Immature natural killer cell (primary cell): ENCODE measurements at regions not wholly inside any gene's neighbourhood (a gene's known extent, or its start where the extent isn't known, plus 50 kb on each side); places are given as distances from the start of the nearest gene placed in this dataset.
"Not testable (repeated sequence)": the region's sequence is repeated elsewhere in the genome, so short reads cannot be mapped to it uniquely, and the experiment has no call there.

Experiments
- DNase-seq, 3 donors: peaks; one replicate each; pipeline ENCODE4 v3.0.0; 2022; ENCODE audit warnings: mixed read lengths in 1 of 3
- H3K27ac Mint-ChIP-seq, 6 donors: one replicate each; pipeline ENCODE4 v1.8.0; 2020; ENCODE audit warnings: mixed read lengths in 6 of 6, mild to moderate bottlenecking in 5 of 6, inconsistent platforms in 4 of 6, moderate library complexity in 3 of 6
- H3K27me3 Mint-ChIP-seq, 3 donors: one replicate each; pipeline ENCODE4 v1.8.0; 2020 to 2021; ENCODE audit warnings: low read depth in 3 of 3, mild to moderate bottlenecking in 3 of 3, mixed read lengths in 3 of 3, moderate library complexity in 3 of 3, inconsistent platforms in 1 of 3
- H3K36me3 Mint-ChIP-seq, 3 donors: one replicate each; pipeline ENCODE4 v1.8.0; 2020; ENCODE audit warnings: mixed read lengths in 3 of 3, inconsistent platforms in 2 of 3, mild to moderate bottlenecking in 2 of 3
- H3K4me1 Mint-ChIP-seq, 2 donors: one replicate each; pipeline ENCODE4 v1.8.0; 2020; ENCODE audit warnings: inconsistent platforms in 2 of 2, mild to moderate bottlenecking in 2 of 2, mixed read lengths in 2 of 2, moderate library complexity in 1 of 2
- H3K4me3 Mint-ChIP-seq, 5 donors: one replicate each; pipeline ENCODE4 v1.8.0; 2020; ENCODE audit warnings: mild to moderate bottlenecking in 5 of 5, mixed read lengths in 5 of 5, inconsistent platforms in 3 of 5, moderate library complexity in 3 of 5
- H3K9me3 Mint-ChIP-seq, 6 donors: one replicate each; pipeline ENCODE4 v1.8.0; 2020; ENCODE audit warnings: mild to moderate bottlenecking in 6 of 6, mixed read lengths in 6 of 6, inconsistent platforms in 4 of 6, moderate library complexity in 3 of 6

- H3K9me3 Mint-ChIP-seq, DNase-seq, H3K27me3 Mint-ChIP-seq, H3K4me3 Mint-ChIP-seq, H3K36me3 Mint-ChIP-seq, H3K27ac Mint-ChIP-seq: not testable (repeated sequence)
- H3K4me1 Mint-ChIP-seq = peaks cover 12 to 19% of the 10 kb centered on the region in 2 donors
Measured at GRCh38 chr3:177412677-177413170, 215.4 kb upstream of the TBL1XR1 start.

DNA sequence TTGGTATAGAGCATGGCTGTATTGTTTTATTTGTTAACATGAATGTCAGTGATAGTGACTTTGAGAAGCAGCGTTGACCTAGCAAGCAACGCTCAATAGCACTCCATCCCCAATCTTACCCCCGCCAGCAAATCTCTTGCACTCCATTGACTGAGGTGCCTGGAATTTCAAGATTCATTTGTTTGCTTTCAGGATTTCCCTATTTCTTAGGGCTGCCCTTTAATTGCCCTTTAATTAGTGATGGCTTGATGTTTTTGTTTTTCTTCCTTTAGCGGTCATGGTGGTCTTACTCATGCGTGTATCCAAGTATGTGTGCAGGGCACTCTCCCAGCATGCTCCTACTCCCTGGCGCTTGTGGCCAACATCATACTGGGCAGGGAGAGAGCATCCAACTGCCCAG is 216.8 kb upstream of the TBL1XR1 start:
- Mint-ChIP-seq H3K9me3 (no peaks in the 10 kb centered on the region), H3K27me3 (peaks cover 0 to 2% (median 0%) of the 10 kb centered on the region in 3 donors), H3K4me1 (peaks cover 13 to 26% of the 10 kb centered on the region in 2 donors), H3K36me3 (no peaks in the 10 kb centered on the region), H3K4me3 (no peak overlapping the region), H3K27ac (no peak overlapping the region)
- DNase-seq = no peak

- Mint-ChIP-seq H3K4me1 (peaks cover 14 to 28% of the 10 kb centered on the region in 2 donors), H3K27ac (no peak overlapping the region), H3K27me3 (peaks cover 0 to 2% (median 0%) of the 10 kb centered on the region in 3 donors), H3K9me3 (no peaks in the 10 kb centered on the region), H3K4me3 (no peak overlapping the region), H3K36me3 (no peaks in the 10 kb centered on the region)
- DNase-seq = no peak
Measured at GRCh38 chr3:177418787-177419186, 221.5 kb upstream of the TBL1XR1 start.

GRCh38 chr3:177419904-177420601 is 222.8 kb upstream of the TBL1XR1 start:
- no peaks in the 10 kb centered on the region for H3K27me3 Mint-ChIP-seq
- H3K36me3 Mint-ChIP-seq = no peaks in the 10 kb centered on the region
- DNase-seq = no peak
- H3K4me3 Mint-ChIP-seq = no peak overlapping the region
- H3K27ac Mint-ChIP-seq = no peak overlapping the region
- H3K9me3 Mint-ChIP-seq = no peaks in the 10 kb centered on the region
- peaks cover 14 to 28% of the 10 kb centered on the region in 2 donors for H3K4me1 Mint-ChIP-seq

GRCh38 chr3:177420651-177421480 is 223.6 kb upstream of the TBL1XR1 start:
- no peaks in the 10 kb centered on the region for H3K36me3 Mint-ChIP-seq
- peaks cover 14 to 28% of the 10 kb centered on the region in 2 donors for H3K4me1 Mint-ChIP-seq
- DNase-seq = no peak
- no peaks in the 10 kb centered on the region for H3K27me3 Mint-ChIP-seq
- no peak overlapping the region for H3K27ac Mint-ChIP-seq
- no peaks in the 10 kb centered on the region for H3K9me3 Mint-ChIP-seq
- no peak overlapping the region for H3K4me3 Mint-ChIP-seq

DNA sequence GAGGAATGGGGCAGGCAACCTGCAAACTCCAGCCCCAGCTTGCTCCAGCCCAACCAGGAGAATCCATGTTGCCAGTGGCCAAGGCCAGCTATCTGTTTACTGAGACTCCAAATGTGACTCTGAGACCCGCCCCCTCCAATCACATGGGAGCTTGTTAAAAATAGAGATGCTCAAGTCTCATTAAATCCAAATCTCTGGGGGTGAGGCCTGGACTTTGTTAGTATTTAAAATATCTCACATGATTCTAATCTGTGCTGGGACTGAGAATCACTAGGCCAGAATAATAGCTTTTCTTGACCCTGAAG is 224.2 kb upstream of the TBL1XR1 start:
- H3K27me3 Mint-ChIP-seq = no peaks in the 10 kb centered on the region
- H3K27ac Mint-ChIP-seq = no peak overlapping the region
- H3K36me3 Mint-ChIP-seq = no peaks in the 10 kb centered on the region
- H3K9me3 Mint-ChIP-seq = no peaks in the 10 kb centered on the region
- H3K4me3 Mint-ChIP-seq = no peak overlapping the region
- no peak for DNase-seq
- peaks cover 16 to 33% of the 10 kb centered on the region in 2 donors for H3K4me1 Mint-ChIP-seq

DNA sequence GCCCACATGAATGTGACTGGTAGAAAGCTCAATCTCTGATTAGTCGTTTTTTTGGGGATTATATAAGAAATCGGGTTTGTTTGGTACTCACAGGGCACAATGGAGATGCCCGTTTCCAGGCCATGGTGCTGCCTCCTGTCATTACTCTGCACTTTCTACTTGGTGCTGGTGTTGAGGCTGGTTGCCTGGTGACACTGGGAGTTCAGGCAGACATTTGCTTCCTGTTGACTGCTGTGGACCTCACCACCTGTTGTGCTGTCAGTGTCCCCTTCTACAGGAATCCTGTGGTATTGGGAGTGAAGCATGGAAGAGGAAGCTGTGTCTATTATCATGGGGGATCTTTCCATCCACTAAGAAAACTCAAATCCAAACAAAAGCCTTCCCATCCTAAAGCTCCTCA is 227.2 kb upstream of the TBL1XR1 start:
- no peak for DNase-seq
- Mint-ChIP-seq H3K36me3 (no peaks in the 10 kb centered on the region), H3K4me3 (no peak overlapping the region), H3K27me3 (peaks cover 0 to 3% (median 0%) of the 10 kb centered on the region in 3 donors), H3K9me3 (no peaks in the 10 kb centered on the region), H3K27ac (no peak overlapping the region), H3K4me1 (peaks cover 27 to 36% of the 10 kb centered on the region in 2 donors)

- H3K27ac Mint-ChIP-seq = no peak overlapping the region
- H3K9me3 Mint-ChIP-seq = no peaks in the 10 kb centered on the region
- peaks cover 0 to 3% (median 0%) of the 10 kb centered on the region in 3 donors for H3K27me3 Mint-ChIP-seq
- H3K4me3 Mint-ChIP-seq = no peak overlapping the region
- DNase-seq = no peak
- H3K4me1 Mint-ChIP-seq = peaks cover 27 to 36% of the 10 kb centered on the region in 2 donors
- H3K36me3 Mint-ChIP-seq = no peaks in the 10 kb centered on the region
Measured at GRCh38 chr3:177425042-177425441, 227.8 kb upstream of the TBL1XR1 start.

DNA sequence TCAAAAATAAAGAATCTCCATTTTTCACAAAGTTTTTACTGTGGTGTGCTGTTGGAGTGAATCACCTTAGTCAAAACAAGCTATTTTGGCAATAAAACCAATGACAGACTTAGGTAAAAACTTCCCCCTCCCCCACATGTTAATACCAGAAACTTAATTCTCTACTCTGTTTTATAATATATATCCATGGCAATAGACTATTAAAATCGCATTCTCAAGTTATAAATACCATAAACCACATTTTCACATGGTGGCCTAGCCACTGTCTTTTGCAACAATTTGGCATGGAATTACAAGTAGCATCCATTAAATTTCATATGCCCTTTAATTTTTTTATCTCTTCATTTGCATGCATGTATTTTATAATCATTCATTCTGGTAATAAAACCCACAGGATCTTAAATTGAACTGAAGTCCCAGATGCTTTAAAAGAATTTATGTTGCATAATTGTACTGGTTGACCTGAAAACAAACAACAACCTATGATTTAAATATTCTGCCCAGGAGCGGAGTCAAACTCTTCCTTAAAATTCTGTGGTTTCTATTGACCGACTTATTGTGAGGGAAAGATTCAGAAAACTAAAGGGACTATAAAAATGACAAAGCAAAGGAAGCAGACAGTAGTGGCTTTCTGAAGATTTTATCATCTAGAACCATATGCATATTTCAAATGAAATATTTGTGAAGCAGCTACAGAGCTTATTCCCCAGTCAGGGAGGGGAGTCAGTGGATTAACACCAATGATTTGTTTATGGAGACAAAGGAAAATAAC is 229.0 kb upstream of the TBL1XR1 start:
- H3K27me3 Mint-ChIP-seq = peaks cover 0 to 3% (median 0%) of the 10 kb centered on the region in 3 donors
- H3K27ac Mint-ChIP-seq = peak overlapping the region in 4 of 6 donors; percentile 2 to 88 (median 81)
- H3K4me3 Mint-ChIP-seq = peak overlapping the region in 2 of 5 donors; percentile 53 to 78
- peaks cover 27 to 36% of the 10 kb centered on the region in 2 donors for H3K4me1 Mint-ChIP-seq
- peaks cover 0 to 3% (median 0%) of the 10 kb centered on the region in 3 donors for H3K36me3 Mint-ChIP-seq
- no peaks in the 10 kb centered on the region for H3K9me3 Mint-ChIP-seq
- DNase-seq = no peak

- peaks cover 22 to 29% of the 10 kb centered on the region in 2 donors for H3K4me1 Mint-ChIP-seq
- H3K27ac Mint-ChIP-seq = peak overlapping the region; percentile 73 to 88 (median 86)
- peak; percentile 35 to 50 (median 48) for DNase-seq
- H3K27me3 Mint-ChIP-seq = peaks cover 0 to 3% (median 0%) of the 10 kb centered on the region in 3 donors
- no peaks in the 10 kb centered on the region for H3K9me3 Mint-ChIP-seq
- H3K36me3 Mint-ChIP-seq = peaks cover 0 to 3% (median 0%) of the 10 kb centered on the region in 3 donors
- H3K4me3 Mint-ChIP-seq = peak overlapping the region; percentile 38 to 80 (median 65)
Measured at GRCh38 chr3:177426878-177427495, 229.7 kb upstream of the TBL1XR1 start.

GRCh38 chr3:177427540-177427939 is 230.3 kb upstream of the TBL1XR1 start:
- H3K27ac Mint-ChIP-seq = peak overlapping the region; percentile 73 to 88 (median 86)
- no peaks in the 10 kb centered on the region for H3K9me3 Mint-ChIP-seq
- peaks cover 19 to 23% of the 10 kb centered on the region in 2 donors for H3K4me1 Mint-ChIP-seq
- peaks cover 0 to 4% (median 2%) of the 10 kb centered on the region in 3 donors for H3K27me3 Mint-ChIP-seq
- no peak for DNase-seq
- peaks cover 0 to 3% (median 0%) of the 10 kb centered on the region in 3 donors for H3K36me3 Mint-ChIP-seq
- H3K4me3 Mint-ChIP-seq = peak overlapping the region; percentile 38 to 80 (median 65)

DNA sequence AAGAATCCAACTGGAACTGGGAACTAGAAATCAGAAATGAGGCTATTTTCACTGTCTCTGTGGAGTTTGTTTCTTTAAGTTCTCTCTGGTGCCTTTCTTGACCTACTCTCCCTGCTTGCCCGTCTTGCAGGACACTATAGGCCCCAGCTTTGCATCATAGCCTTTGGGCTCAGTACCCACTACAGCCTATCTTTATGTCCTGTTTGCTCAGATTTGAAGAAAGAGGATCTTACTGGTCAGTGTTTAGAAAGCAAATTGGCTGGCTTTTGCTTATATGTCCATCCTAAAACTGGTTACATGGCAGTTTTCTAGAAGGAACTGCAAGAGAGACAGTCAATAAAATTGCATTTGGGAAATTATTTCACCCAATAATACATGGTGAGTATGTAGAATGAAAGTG is 231.8 kb upstream of the TBL1XR1 start:
- Mint-ChIP-seq H3K9me3 (no peaks in the 10 kb centered on the region), H3K4me3 (no peak overlapping the region), H3K27me3 (peaks cover 2 to 5% (median 3%) of the 10 kb centered on the region in 3 donors), H3K27ac (peak overlapping the region in 2 of 6 donors; percentile 33 to 56), H3K4me1 (peaks cover 19 to 23% of the 10 kb centered on the region in 2 donors), H3K36me3 (peaks cover 0 to 3% (median 0%) of the 10 kb centered on the region in 3 donors)
- DNase-seq = no peak

DNA sequence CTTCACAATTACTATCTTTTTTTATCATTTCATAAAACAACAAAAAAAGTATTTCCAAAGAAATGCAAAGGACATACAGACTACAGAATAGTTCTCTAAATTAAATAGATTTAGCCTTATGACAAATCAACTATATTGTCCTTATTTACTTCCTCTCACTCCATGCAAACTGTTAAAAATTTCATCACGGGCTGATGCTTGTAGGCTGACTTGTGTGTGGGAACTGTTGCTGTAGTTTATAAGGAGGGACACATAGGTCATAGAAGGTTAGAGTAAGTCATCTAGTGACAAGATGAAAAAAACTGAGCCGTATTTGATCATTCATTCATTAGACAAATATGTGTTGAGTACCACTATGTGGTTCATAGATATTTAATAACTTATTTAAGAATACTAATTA is 232.5 kb upstream of the TBL1XR1 start:
- no peaks in the 10 kb centered on the region for H3K9me3 Mint-ChIP-seq
- H3K27ac Mint-ChIP-seq = no peak overlapping the region
- H3K4me1 Mint-ChIP-seq = peaks cover 19 to 23% of the 10 kb centered on the region in 2 donors
- H3K36me3 Mint-ChIP-seq = peaks cover 0 to 3% (median 0%) of the 10 kb centered on the region in 3 donors
- H3K4me3 Mint-ChIP-seq = no peak overlapping the region
- DNase-seq = no peak
- H3K27me3 Mint-ChIP-seq = peaks cover 2 to 5% (median 5%) of the 10 kb centered on the region in 3 donors
